Bronchial epithelial cell (primary cell): ENCODE measurements at regions not wholly inside any gene's neighbourhood (a gene's known extent, or its start where the extent isn't known, plus 50 kb on each side); places are given as distances from the start of the nearest gene placed in this dataset.

ENCODE experiments used
- DNase-seq: peaks from one replicate; pipeline ENCODE4 v3.0.0-alpha.2; 2010; ENCODE audit warnings: low read depth
- FAIRE-seq: peaks from 2 replicates; lab custom pipeline; 2011; peaks lifted over from hg19 to GRCh38; lab: Jason Lieb, UNC
- H3K27me3 ChIP-seq: 2 replicates; pipeline ENCODE4 v1.5.1; 2011; ENCODE audit warnings: low read length; ENCODE audit not compliant: control insufficient read depth, insufficient read depth
- H3K36me3 ChIP-seq: 2 replicates; pipeline ENCODE4 v1.5.1; 2011; ENCODE audit warnings: low read length; ENCODE audit not compliant: control insufficient read depth, insufficient read depth
- H3K4me3 ChIP-seq: 2 replicates; pipeline ENCODE4 v1.5.1; 2011; ENCODE audit warnings: mild to moderate bottlenecking, low read depth, low read length, control low read depth
- TF ChIP-seq, protein P1 (sequence below): IDR thresholded peaks from 2 replicates; pipeline ENCODE4 v1.5.1; 2011; ENCODE audit warnings: mild to moderate bottlenecking, moderate library complexity, low read length, control low read depth, inconsistent platforms; ENCODE audit not compliant: insufficient read depth, severe bottlenecking

DNA sequence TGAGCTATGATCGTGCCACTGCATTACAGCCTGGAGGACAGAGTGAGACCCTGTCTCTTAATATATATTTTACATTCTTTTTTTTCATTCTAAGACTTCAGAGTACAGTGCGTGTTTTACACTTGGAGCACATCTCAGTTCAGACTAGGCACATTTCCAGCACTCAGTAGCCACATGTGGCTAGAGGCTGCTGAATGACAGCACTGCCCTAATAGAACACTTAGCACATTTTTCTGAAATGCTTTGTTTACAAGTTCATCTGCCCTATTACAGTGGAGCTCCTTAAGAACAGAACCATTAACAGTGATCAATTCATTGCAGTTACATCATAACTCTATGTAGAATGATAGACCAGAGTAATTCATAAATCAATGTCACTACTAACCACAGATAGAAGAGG is 138.1 kb downstream of the SUCLG1 start:
- TF ChIP-seq, protein P1, sequence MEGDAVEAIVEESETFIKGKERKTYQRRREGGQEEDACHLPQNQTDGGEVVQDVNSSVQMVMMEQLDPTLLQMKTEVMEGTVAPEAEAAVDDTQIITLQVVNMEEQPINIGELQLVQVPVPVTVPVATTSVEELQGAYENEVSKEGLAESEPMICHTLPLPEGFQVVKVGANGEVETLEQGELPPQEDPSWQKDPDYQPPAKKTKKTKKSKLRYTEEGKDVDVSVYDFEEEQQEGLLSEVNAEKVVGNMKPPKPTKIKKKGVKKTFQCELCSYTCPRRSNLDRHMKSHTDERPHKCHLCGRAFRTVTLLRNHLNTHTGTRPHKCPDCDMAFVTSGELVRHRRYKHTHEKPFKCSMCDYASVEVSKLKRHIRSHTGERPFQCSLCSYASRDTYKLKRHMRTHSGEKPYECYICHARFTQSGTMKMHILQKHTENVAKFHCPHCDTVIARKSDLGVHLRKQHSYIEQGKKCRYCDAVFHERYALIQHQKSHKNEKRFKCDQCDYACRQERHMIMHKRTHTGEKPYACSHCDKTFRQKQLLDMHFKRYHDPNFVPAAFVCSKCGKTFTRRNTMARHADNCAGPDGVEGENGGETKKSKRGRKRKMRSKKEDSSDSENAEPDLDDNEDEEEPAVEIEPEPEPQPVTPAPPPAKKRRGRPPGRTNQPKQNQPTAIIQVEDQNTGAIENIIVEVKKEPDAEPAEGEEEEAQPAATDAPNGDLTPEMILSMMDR = no peak
- H3K27me3 ChIP-seq = no peaks in the 10 kb centered on the region
- DNase-seq = no peak
- no peak for FAIRE-seq
- no peak overlapping the region for H3K4me3 ChIP-seq
- no peaks in the 10 kb centered on the region for H3K36me3 ChIP-seq

DNA sequence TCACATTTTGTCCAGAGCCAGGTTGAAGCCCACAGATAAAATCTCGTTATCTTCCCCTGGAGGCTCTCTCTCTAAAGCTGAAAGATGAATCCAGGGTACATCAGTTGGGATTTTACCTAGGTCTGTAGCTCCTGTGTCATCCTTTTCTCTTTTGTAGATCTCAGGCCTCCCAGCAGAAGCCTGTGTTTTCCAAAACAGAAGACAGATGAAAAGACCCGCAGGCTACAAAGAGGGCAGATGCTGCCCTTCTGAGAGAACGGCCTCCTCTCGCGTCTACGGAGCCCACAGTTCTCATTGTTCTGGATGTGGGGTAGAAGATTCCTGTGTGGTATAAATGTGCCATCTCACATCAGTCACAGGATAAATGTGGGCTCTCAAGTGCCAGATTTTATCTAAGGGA is 139.5 kb downstream of the SUCLG1 start:
- DNase-seq (no peak), FAIRE-seq (no peak)
- TF ChIP-seq, protein P1 = no peak
- H3K4me3 ChIP-seq = no peak overlapping the region
- no peaks in the 10 kb centered on the region for H3K27me3 ChIP-seq
- no peaks in the 10 kb centered on the region for H3K36me3 ChIP-seq

DNA sequence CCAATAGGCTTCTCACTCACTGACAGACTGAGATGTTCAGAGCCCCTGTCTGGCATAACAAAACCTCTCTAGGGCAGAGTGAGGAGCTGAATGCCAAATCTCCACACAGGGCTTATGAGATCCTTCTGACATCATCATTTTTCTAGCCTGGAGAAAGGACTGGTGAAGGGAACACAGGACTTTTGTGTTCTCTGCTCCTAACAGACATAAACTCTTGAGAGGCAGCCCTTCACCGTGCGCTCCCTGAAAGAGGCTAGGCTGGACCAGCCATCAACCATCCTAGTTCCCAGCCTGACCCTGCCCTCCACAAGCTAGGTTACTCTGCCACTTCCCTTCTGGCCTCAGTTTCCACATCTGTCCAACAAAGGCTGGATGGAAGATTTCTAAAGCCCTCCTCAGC is 141.9 kb downstream of the SUCLG1 start:
- no peak for FAIRE-seq
- TF ChIP-seq, protein P1 = no peak

DNA sequence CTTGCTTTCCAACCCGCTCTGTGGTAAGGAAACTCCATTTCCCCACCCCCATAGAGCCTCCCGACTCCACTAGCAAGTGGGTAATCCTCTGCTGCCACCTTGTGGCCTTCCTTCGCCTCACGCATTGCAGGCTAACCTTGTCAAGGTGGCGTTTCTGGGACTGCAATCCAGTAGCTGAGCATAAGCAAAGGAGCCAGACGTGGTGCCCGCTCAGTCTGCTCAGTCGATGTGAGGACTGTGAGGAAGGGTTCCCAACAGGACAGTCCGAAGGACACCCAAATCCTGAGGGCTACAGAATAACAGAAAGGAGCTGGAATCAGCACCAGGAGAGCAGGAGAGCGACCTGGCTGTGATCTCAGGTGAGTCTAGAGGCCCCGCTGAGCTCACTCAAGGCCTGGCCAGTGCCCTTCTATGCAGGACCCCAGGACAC is 144.2 kb downstream of the SUCLG1 start:
- TF ChIP-seq, protein P1 = peak; percentile 94
- FAIRE-seq (no peak), DNase-seq (peak; percentile 70)
- Histone ChIP-seq H3K36me3 (no peaks in the 10 kb centered on the region), H3K27me3 (no peaks in the 10 kb centered on the region), H3K4me3 (no peak overlapping the region)

More for the DNA sequence above, 141.9 kb downstream of the SUCLG1 start:
- no peaks in the 10 kb centered on the region for H3K27me3 ChIP-seq
- H3K36me3 ChIP-seq = no peaks in the 10 kb centered on the region
- H3K4me3 ChIP-seq = no peak overlapping the region
- DNase-seq = no peak

DNA sequence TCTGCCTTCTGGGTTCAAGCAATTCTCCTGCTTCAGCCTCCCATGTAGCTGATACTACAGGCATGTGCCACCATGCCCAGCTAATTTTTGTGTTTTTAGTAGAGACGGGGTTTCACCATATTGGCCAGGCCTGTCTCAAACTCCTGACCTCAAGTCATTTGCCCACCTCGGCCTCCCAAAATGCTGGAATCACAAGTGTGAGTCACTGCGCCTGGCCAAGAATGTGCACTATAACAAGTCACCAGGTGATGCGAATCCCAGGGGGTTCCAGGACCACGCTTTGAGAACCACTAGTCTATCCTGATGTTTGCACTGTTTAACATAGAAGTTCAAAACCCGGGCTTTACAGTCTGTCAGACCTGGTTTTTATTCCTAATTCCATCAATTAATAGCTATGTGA is 144.8 kb downstream of the SUCLG1 start:
- FAIRE-seq (no peak), DNase-seq (no peak)
- Histone ChIP-seq H3K27me3 (no peaks in the 10 kb centered on the region), H3K4me3 (no peak overlapping the region), H3K36me3 (no peaks in the 10 kb centered on the region)
- TF ChIP-seq, protein P1 = no peak

DNA sequence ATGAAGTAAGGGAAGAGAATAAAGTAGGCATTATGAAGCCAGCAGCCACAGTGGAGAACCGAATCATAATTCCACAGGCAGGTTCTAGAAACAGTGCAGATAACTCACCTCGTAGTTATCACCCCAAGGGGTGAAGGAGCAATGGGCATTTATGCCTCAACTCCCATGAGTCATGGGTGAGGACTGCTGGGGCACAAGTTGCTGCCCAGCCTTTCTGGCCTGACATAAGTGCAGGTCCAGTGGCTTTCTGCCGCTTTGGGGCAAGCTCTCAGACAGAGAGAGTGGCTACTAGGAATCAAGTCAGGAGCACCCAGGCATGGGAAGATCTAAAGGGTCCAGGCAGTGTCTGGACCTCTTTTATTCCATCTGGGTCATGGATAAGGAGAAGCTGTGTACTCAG is 149.8 kb downstream of the SUCLG1 start:
- Histone ChIP-seq H3K4me3 (no peak overlapping the region), H3K36me3 (no peaks in the 10 kb centered on the region), H3K27me3 (no peaks in the 10 kb centered on the region)
- DNase-seq = no peak
- TF ChIP-seq, protein P1 = no peak
- no peak for FAIRE-seq
